22Rv1 (cell line): ENCODE measurements at regions not wholly inside any gene's neighbourhood (a gene's known extent, or its start where the extent isn't known, plus 50 kb on each side); places are given as distances from the start of the nearest gene placed in this dataset.

Experiments
- ZFX ChIP-seq: fragments of 450-650 bp; IDR thresholded peaks from 2 replicates; pipeline ENCODE4 v1.6.1; 2017; ENCODE audit warnings: antibody characterized with exemption, borderline replicate concordance
- TF ChIP-seq, protein P1 (sequence below): fragments of 450-650 bp; IDR thresholded peaks from 2 replicates; pipeline ENCODE4 v1.5.1; 2017; ENCODE audit warnings: mild to moderate bottlenecking

- TF ChIP-seq, protein P1, sequence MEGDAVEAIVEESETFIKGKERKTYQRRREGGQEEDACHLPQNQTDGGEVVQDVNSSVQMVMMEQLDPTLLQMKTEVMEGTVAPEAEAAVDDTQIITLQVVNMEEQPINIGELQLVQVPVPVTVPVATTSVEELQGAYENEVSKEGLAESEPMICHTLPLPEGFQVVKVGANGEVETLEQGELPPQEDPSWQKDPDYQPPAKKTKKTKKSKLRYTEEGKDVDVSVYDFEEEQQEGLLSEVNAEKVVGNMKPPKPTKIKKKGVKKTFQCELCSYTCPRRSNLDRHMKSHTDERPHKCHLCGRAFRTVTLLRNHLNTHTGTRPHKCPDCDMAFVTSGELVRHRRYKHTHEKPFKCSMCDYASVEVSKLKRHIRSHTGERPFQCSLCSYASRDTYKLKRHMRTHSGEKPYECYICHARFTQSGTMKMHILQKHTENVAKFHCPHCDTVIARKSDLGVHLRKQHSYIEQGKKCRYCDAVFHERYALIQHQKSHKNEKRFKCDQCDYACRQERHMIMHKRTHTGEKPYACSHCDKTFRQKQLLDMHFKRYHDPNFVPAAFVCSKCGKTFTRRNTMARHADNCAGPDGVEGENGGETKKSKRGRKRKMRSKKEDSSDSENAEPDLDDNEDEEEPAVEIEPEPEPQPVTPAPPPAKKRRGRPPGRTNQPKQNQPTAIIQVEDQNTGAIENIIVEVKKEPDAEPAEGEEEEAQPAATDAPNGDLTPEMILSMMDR = no peak
- TF ChIP-seq ZFX = no peak
These were observed 104.2 kb upstream of the PROX1 start for GRCh38 chr1:213883618-213884017.
